GM18507 (cell line): ENCODE measurements at regions not wholly inside any gene's neighbourhood (a gene's known extent, or its start where the extent isn't known, plus 50 kb on each side); places are given as distances from the start of the nearest gene placed in this dataset.

ENCODE experiments used
- DNase-seq: peaks from one replicate; pipeline ENCODE4 v3.0.0; 2011; ENCODE audit warnings: low read depth; ENCODE audit not compliant: insufficient read length; ENCODE audit errors: extremely low spot score
- FAIRE-seq: peaks from 2 replicates; lab custom pipeline; 2011; peaks lifted over from hg19 to GRCh38; lab: Jason Lieb, UNC

DNA sequence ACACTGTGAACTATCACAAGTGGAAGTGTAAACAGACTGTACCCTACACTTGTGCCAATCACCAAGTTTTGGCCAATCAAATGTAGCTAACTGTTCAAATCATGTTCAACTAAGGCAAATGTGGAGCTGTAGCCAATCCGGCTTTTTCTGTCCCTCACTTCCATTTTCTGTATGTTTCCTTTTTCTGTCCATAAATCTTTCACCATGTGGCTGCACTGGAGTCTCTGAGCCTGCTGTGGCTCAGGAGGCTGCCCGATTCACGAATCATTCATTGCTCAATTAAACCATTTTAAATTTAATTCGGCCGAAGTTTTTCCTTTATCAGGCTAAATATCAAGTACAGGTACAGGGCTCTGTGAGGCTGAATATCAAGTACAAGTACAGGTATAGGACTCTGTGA, 216.5 kb downstream of the RFC3 start:
- no peak for FAIRE-seq
- no peak for DNase-seq

- no peak for FAIRE-seq
- no peak for DNase-seq
Observed at GRCh38 chr13:34035178-34035577, 217.2 kb downstream of the RFC3 start.

- DNase-seq, result no peak
- no peak for FAIRE-seq
Observed at GRCh38 chr13:34035676-34036325, 217.9 kb downstream of the RFC3 start.

DNA sequence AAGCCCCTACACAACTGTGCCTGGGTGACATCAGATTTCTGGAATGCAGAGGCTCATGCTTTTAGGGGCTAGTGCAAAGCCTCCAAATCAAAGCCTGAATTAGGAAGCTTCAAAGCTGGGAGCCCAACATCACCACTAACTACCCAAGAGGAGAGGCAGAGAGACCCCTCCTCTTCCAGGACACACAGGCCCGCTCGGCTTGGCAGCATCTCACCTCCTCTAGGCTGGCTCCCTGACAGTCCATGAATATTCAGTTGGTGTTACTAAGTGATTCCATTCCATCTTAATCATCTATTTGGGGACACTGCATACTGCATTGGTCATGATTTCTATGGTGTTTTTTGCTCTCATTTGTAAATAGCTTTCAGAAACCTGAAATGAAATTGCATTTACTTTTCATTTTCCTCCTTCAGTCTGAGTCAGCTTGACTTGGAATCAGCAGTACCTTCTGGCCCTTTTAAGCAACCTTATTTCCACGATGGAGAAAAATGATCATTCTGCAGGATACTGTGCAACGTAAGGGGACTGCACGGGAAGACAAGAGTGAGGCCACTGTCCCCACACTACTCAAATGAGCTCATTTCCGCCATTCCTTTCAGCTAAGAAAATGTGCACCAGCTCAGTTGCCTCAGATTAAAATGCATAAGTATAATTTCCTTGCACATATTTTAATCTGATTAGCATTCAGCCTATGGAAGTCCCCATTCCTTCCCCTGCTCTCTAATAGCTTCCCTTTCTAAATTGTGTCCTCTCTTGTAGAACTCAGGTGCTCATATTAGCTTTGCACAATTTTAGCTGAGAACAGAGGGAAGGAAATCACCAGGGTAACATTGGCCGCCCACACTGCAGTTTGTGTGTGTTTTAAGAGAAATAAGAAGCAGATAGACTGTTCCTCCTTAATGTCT, 219.9 kb downstream of the RFC3 start:
- DNase-seq (no peak), FAIRE-seq (no peak)

DNA sequence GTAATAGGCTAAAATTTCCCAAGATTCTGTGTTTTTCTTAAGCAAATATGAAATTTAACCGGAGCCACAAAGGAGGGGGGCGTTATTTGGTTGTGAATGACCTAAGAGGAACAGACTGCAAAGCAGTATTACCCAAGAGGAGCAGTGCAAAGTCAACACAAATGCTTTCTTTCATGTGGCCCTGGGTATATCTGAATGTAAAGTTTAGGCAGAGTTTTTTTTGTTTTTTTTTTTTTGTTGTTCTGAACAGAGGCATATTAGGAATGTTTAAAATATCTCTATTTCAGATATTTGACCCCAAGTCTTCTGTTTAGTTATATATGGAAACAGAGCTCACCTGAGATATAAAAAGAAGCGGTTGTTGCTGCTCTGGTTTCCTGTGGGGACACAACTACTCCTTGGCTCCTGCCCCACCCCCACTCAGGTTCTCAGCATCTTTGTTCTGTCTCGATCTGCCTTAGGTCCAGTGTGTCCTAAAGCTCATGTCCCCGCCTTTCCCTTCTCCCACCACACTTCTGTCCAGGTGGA, 220.7 kb downstream of the RFC3 start:
- no peak for FAIRE-seq
- no peak for DNase-seq

- DNase-seq (no peak), FAIRE-seq (no peak)
Observed at GRCh38 chr13:34039678-34040077, 221.7 kb downstream of the RFC3 start.

- FAIRE-seq (no peak), DNase-seq (no peak)
Observed at GRCh38 chr13:34040863-34041262, 222.9 kb downstream of the RFC3 start.

GRCh38 chr13:34044041-34044440, 226.1 kb downstream of the RFC3 start:
- no peak for FAIRE-seq
- DNase-seq, result no peak

DNA sequence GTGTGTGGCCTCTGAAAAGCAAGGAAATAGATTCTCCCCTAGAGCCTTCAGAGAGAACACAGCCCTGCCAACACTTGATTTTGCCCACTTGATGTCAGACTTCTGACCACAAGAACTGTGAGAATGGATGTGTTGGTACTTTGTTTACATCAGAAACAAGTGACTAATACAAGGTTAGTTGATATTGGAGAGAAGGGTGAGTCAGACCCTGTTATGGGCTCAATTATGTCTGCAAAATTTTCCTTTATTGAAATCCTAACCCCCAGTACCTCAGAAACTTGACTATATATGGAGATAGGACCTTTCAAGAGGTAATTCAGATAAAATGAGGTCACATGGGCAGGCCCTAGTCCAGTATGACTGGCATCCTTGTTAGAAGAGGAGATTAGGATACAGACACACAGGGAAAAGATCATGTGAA, 226.7 kb downstream of the RFC3 start:
- DNase-seq, result no peak
- no peak for FAIRE-seq

DNA sequence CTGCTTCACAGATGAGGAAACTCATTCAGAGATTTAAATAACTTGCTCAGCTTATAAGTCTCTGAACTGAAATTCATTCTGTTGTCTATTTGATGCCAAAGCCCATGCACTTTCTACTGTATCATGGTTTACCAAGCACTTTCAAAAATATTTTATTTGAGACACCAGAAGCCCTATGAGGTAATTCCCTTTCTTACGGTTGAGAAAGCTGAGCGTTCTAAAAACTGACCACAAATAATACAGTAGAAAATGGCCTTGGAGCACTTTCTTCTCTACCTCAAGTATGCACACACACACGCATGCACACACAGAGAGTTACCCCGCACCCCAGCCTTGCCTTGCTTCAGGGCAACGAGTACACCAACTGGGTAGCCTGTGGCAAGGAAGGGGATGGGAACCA, 228.5 kb downstream of the RFC3 start:
- FAIRE-seq, result no peak
- no peak for DNase-seq

DNA sequence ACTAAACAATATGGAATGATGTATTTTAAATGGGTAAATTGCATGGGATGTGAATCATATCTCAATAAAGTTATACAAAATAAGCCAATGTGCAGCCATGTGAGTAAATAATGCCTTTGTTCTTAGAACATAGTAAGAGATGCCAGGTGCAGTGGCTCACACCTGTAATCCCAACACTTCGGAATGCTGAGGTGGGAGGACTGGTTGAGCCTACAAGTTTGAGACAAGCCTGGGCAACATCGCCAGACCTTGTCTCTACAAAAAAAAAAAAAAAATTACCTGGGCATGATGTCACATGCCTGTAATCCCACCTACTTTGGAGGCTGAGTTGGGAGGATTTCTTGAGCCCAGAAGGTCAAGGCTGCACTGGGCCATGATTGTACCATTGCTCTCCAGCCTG, 230.7 kb downstream of the RFC3 start:
- no peak for DNase-seq
- FAIRE-seq, result no peak

GRCh38 chr13:34056733-34057258, 238.8 kb downstream of the RFC3 start:
- no peak for DNase-seq
- FAIRE-seq, result no peak

DNA sequence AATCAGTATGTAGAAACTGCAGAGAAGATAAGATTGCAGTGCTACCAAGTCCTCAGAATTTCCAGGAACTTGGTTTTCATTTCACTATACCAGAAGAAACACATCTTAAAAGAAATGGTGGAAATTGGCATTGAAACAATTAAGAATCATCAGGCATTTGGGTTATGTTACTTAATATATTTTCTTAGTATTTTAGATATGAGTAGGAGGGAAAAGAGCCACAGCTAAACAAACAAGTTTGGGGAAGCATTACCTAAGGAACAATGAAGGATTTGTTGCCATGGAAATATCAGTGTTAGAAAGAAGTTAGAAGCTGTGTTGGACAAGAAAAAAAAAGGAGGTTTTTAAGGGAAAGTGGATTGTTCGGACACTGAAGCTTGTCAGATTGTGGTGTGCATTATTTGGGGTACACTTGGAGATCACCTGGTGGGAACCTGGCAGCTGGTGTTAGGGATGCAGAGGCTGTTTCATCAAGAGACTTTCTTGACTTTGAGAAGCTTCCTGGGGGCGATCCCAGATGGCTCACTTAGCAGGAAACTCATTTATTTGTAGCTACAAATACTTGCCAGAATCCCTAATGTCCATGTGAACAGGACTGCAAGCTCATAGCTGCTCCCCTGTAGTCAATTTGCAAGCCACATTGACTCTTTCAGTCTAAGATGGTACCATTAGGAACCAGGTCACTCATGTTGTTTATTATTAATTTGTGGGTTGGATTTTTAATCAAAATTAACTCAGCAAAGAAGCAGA, 246.7 kb downstream of the RFC3 start:
- FAIRE-seq, result no peak

DNA sequence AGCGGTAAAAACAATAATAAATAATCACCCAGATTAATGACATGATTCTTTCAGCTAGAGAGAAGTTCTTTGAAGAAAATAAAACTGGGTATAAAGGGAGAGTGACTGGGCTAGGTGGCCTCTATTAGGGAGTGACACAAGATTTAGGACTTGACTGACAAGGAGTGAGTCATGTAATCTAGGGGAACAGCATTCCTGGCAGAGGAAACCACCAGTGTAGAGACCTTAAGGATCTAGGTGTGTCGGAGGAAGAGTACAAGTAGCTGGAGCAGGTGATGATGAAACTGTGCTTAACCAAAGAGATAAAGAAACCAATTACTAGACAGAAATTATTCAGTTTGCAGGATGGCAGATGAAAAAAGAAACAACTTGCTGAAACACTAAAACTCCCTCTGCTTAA, 248.0 kb downstream of the RFC3 start:
- no peak for DNase-seq
- FAIRE-seq, result no peak

More for the DNA sequence above, 246.7 kb downstream of the RFC3 start:
- DNase-seq, result no peak

DNA sequence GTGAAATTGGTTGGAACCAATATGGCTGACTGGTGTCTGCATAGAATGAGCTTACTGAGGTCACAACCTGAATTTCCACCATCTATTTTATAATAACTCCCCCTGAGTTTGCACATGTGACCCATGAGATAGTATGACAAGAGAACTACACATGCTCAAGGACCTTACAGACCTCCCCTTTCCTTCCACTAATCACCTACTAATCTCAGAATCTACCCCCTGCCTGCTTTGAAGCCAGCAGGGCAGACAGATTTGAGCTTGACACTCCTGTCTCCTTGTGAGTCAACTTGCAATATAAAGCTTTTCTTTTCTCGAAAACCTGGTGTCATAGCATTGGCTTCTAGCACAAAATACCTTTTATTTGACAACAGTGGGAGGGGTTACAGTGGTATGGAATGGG, 248.4 kb downstream of the RFC3 start:
- FAIRE-seq (no peak), DNase-seq (no peak)

DNA sequence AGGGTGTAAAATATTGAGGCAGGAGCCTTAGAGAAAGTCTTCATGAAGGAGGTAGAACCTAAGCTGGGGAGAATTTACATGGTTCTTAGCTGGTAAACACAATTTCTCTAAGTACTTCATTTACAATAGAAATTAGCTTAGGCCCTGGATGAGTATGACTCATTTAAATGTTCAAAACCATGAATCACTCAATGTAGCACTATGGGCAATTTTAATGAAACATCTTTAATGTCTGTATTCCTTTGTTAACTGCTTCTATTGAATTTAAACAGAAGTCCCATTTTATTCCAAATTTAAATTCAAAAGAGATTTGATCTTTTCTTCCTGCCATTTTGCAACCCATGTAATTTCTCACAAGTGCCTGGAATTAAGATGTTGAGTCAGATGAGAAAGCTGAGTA, 252.1 kb downstream of the RFC3 start:
- DNase-seq, result no peak
- FAIRE-seq, result no peak

- FAIRE-seq (no peak), DNase-seq (no peak)
Observed at GRCh38 chr13:34070544-34071303, 252.8 kb downstream of the RFC3 start.

DNA sequence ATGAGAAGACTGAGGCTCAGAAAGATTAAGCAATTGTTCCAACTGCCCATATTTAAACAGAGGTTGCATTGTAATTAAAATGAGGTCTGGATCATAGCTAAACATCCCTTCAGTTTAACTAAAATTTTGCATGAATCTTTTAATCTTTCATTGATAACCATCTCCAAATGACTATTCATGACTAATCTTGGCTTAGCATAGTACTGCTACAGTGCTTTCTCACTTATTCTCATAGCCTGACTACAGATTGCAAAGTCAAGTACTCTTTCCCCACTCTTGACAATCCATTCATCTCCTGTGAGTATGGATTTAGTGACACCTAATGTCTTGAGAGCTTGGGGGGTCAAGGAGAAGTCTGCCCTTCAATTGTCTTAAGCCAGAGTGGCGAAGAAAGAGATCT, 258.4 kb downstream of the RFC3 start:
- DNase-seq (no peak), FAIRE-seq (no peak)
